Astrocyte of the cerebellum (primary cell): ENCODE measurements at regions not wholly inside any gene's neighbourhood (a gene's known extent, or its start where the extent isn't known, plus 50 kb on each side); places are given as distances from the start of the nearest gene placed in this dataset.
"Not testable (repeated sequence)": the region's sequence is repeated elsewhere in the genome, so short reads cannot be mapped to it uniquely, and the experiment has no call there.

ENCODE experiments used
- DNase-seq: peaks from one replicate; pipeline ENCODE4 v3.0.0-alpha.2; 2011; ENCODE audit warnings: low read depth
- H3K4me3 ChIP-seq: 2 replicates; pipeline ENCODE4 v1.5.1; 2011; ENCODE audit warnings: mild to moderate bottlenecking, low read depth, low read length, moderate library complexity
- in situ Hi-C: cut with HindIII; loops from 2 replicates; pipeline ENCODE4 v1.10.0; 2017; ENCODE audit warnings: low sequenced_read_pairs
- TF ChIP-seq, protein P1 (sequence below): IDR thresholded peaks from 2 replicates; pipeline ENCODE4 v1.5.1; 2012; ENCODE audit warnings: low read length, low read depth, moderate library complexity, mild to moderate bottlenecking; ENCODE audit errors: missing control alignments

DNA sequence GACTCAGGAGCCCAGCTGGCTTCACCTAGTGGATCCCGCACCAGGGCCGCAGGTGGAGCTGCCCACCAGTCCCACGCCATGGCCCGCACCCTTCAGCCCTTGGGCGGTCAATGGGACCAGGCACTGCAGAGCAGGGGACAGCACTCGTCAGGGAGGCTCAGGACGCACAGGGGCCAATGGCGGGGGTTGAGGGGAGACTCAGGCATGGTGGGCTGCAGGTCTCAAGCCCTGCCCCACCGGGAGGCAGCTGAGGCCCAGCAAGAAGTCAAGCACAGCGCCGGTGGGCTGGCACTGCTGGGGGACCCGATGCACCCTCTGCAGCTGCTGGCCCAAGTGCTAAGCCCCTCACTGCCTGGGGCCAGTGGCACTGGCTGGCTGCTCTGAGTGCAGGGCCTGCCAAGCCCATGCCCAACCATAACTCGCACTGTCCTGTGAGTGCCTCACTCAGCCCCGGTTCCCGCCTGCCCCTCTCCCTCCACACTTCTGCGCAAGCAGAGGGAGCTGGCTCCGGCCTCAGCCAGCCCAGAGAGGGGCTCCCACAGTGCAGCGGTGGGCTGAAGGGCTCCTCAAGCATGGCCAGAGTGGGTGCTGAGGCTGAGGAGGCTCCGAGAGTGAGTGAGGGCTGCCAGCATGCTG lies 111.7 kb upstream of the PGR start:
- TF ChIP-seq, protein P1, sequence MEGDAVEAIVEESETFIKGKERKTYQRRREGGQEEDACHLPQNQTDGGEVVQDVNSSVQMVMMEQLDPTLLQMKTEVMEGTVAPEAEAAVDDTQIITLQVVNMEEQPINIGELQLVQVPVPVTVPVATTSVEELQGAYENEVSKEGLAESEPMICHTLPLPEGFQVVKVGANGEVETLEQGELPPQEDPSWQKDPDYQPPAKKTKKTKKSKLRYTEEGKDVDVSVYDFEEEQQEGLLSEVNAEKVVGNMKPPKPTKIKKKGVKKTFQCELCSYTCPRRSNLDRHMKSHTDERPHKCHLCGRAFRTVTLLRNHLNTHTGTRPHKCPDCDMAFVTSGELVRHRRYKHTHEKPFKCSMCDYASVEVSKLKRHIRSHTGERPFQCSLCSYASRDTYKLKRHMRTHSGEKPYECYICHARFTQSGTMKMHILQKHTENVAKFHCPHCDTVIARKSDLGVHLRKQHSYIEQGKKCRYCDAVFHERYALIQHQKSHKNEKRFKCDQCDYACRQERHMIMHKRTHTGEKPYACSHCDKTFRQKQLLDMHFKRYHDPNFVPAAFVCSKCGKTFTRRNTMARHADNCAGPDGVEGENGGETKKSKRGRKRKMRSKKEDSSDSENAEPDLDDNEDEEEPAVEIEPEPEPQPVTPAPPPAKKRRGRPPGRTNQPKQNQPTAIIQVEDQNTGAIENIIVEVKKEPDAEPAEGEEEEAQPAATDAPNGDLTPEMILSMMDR: no peak
- no peak overlapping the region for H3K4me3 ChIP-seq
- in situ Hi-C loops: no loop called here
- no peak for DNase-seq

DNA sequence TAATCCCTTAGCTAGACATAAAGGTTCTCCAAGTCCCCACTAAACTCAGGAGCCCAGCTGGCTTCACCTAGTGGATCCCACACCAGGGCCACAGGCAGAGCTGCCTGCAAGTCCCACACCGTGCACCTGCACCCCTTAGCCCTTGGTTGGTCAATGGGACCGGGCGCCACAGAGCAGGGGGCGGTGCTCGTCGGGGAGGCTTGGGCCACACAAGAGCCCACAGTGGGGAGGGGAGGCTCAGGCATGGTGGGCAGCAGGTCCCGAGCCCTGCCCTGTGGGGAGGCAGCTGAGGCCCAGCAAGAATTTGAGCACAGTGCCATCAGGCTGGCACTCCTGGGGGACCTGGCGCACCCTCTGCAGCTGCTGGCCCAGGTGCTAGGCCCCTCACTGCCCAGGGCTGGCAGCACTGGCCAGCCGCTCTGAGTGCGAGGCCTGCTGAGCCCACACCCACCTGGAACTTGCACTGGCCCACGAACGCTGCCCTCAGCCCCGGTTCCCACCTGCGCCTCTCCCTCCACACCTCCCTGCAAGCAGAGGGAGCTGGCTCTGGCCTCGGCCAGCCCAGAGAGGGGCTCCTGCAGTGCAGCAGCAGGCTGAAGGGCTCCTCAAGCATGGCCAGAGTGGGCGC lies 101.7 kb upstream of the PGR start:
- DNase-seq, H3K4me3 ChIP-seq, in situ Hi-C loops: not testable (repeated sequence)

DNA sequence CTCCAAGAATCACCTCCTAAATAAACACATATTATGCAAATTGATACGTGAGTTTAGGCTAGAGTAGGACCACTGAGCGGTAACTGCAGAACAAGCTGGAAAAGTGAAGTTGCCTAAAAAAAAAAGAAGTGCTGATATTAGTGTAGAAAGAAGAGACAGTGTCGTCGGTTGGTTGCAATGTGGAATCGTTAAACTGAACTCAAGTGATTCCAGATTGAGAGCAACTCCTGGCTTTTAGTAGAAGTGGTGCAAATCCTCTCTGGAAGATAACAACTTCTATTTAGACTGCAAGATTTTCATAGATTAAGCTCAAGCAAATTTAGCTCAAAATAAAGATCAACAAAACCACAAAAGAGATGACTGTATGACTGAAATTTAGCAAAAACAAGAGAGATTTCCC lies 97.0 kb upstream of the PGR start:
- TF ChIP-seq, protein P1: no peak

DNA sequence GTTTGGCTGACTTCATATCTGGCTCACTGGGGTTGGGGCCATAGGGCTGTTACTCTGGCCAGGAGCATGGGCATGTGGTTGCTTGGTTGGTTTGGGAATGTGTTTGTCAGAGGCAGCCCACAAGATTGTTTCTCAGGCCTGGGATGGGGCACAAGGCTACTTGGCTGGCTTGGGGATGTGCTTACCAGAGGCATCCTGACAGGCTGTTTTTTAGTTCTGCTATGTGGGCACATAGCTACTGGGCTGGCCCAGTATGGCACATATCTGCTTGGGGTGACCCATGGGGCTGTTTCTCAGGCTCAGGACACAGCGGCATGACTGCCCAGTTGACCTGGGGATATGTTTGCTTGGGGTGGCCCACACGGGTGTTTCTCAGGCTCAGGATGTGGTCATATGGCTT lies 94.6 kb upstream of the PGR start:
- TF ChIP-seq, protein P1: no peak
- no peak overlapping the region for H3K4me3 ChIP-seq
- in situ Hi-C loops: no loop called here
- DNase-seq: no peak

More for the DNA sequence above, 97.0 kb upstream of the PGR start:
- in situ Hi-C loops: no loop called here
- no peak for DNase-seq
- H3K4me3 ChIP-seq: no peak overlapping the region

DNA sequence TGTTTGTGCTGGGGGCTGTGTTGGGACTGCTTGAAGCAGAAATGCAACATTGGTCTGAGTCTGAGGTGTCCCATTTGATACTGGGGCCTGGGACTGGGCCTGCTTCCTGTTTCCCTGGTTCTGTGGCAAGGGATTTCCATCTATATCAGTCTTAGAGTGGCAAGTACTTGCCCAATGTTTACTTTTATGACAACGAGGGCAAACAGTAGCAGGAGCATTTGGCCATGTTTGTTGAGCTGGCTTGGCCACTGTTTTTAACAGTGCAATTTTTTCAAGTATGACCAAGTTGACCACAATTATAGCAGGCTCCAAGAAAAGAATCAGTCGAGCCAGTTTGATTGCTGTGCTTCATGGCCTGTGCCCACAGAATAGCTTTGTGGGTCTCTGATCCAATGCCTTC lies 88.5 kb upstream of the PGR start:
- in situ Hi-C loops, DNase-seq, H3K4me3 ChIP-seq: not testable (repeated sequence)

DNA sequence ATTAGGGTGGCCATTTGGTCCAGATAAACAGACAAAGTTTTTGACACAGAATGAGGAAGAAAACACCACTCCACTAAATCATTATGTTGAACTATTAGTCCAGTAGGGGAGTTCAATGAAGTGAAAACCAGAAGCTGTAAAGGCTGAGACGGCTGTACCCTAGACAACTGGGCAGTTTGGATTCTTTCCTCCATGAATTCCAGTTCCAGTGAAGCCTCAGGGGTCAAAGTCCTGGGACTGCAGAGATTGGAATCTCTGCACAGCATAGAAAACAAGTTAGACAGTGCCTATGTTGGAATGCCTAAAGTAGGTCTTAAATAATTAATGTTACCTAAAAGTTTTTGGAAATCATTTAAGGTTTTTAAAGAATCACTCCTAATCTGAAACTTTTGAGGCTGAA lies 86.5 kb upstream of the PGR start:
- in situ Hi-C loops, DNase-seq: not testable (repeated sequence)

DNA sequence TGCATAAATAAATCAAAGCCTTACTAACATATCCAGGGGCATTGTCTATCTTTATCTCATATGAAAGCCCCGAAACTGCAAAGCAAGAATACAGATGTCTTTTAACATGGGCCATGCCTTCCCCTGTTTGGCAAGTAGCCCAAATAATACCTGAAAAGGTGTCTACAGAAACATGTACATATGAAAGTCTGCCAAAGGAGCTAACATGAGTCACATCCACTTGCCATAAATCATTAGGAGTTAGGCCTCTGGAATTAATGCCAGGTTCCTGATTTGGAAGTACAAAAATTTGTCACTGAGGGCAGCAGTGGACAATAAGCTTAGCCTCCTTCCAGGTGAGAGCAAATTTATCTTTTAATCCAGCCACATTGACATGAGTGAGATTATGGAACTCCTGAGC lies 85.5 kb upstream of the PGR start:
- TF ChIP-seq, protein P1: no peak
- in situ Hi-C loops: no loop called here
- no peak overlapping the region for H3K4me3 ChIP-seq
- no peak for DNase-seq

More for the DNA sequence above, 86.5 kb upstream of the PGR start:
- H3K4me3 ChIP-seq: not testable (repeated sequence)

DNA sequence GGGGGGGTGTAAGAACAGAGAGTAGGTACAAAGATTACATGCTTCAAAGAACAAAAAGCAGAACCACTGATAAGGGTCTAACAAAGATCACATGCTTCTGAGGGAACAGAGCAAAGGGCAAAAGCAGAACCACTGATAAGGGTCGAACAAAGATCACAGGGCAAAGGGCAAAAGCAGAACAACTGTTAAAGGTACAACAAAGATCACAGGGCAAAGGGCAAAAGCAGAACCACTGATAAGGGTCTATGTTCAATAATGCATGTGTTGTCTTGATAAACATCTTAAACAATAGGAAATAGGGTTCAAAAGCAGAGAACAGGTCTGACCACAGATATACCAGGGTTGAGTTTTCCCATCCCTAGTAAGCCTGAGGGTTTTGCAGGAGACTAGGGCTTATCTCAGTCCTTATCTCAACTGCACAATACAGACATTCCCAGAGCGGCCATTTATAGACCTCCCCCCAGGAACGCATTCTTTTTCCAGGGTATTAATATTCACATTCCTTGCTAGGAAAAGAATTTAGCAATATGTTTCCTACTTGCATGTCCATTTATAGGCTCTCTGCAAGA lies 81.9 kb upstream of the PGR start:
- in situ Hi-C loops: no loop called here
- H3K4me3 ChIP-seq: no peak overlapping the region
- no peak for DNase-seq
- TF ChIP-seq, protein P1: no peak
